ENCODE measurements at regions not wholly inside any gene's neighbourhood (a gene's known extent, or its start where the extent isn't known, plus 50 kb on each side); places are given as distances from the start of the nearest gene placed in this dataset.

GRCh38 chr7:115227473-115228235 lies 305.8 kb downstream of the MDFIC start:
- intact Hi-C loops (cut with micrococcal nuclease): no loop called here
- ATAC-seq: no peak

GRCh38 chr7:115226410-115226809 lies 304.5 kb downstream of the MDFIC start:
- no peaks in the 10 kb centered on the region for H3K36me3 Mint-ChIP-seq
- Histone ChIP-seq H3K4me1 (ENCODE audit: control insufficient read depth, insufficient read depth, low read length) (peaks cover 2% of the 10 kb centered on the region), H3K27me3 (ENCODE audit: control insufficient read depth, insufficient read depth, low read length) (peaks cover 3% of the 10 kb centered on the region), H3K36me3 (ENCODE audit: control insufficient read depth, insufficient read depth, low read length) (no peaks in the 10 kb centered on the region), H3K4me3 (ENCODE audit: low read length) (no peak overlapping the region), H3K9me3 (ENCODE audit: control insufficient read depth, insufficient read depth, low read length) (no peaks in the 10 kb centered on the region), H3K27ac (ENCODE audit: low read length) (no peak overlapping the region)
- no peaks in the 10 kb centered on the region for H3K9me3 Mint-ChIP-seq
- WGBS (ENCODE audit: insufficient coverage): 93% methylated on average over 1 of the region's 1 CpG
- no peak for ATAC-seq
- intact Hi-C loops (cut with micrococcal nuclease): no loop called here
- TF ChIP-seq, protein P1, sequence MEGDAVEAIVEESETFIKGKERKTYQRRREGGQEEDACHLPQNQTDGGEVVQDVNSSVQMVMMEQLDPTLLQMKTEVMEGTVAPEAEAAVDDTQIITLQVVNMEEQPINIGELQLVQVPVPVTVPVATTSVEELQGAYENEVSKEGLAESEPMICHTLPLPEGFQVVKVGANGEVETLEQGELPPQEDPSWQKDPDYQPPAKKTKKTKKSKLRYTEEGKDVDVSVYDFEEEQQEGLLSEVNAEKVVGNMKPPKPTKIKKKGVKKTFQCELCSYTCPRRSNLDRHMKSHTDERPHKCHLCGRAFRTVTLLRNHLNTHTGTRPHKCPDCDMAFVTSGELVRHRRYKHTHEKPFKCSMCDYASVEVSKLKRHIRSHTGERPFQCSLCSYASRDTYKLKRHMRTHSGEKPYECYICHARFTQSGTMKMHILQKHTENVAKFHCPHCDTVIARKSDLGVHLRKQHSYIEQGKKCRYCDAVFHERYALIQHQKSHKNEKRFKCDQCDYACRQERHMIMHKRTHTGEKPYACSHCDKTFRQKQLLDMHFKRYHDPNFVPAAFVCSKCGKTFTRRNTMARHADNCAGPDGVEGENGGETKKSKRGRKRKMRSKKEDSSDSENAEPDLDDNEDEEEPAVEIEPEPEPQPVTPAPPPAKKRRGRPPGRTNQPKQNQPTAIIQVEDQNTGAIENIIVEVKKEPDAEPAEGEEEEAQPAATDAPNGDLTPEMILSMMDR (IDR thresholded peaks at IDR 0.05): no peak
- peaks cover 9 to 20% of the 10 kb centered on the region in 2 donors for H3K27me3 Mint-ChIP-seq (ENCODE audit: low read depth in 2 of 2)
- no peak for DNase-seq
- no peaks in the 10 kb centered on the region for H3K4me1 Mint-ChIP-seq
- H3K4me3 Mint-ChIP-seq: no peak overlapping the region
- no peak overlapping the region for H3K27ac Mint-ChIP-seq

More at GRCh38 chr7:115227473-115228235, 305.8 kb downstream of the MDFIC start:
- TF ChIP-seq, protein P1 (IDR thresholded peaks at IDR 0.05): no peak
- H3K4me1 ChIP-seq (ENCODE audit: control insufficient read depth, insufficient read depth, low read length): peaks cover 2% of the 10 kb centered on the region
- H3K9me3 ChIP-seq (ENCODE audit: control insufficient read depth, insufficient read depth, low read length): no peaks in the 10 kb centered on the region
- no peaks in the 10 kb centered on the region for H3K36me3 ChIP-seq (ENCODE audit: control insufficient read depth, insufficient read depth, low read length)
- no peak overlapping the region for H3K27ac Mint-ChIP-seq
- no peaks in the 10 kb centered on the region for H3K9me3 Mint-ChIP-seq
- H3K4me3 Mint-ChIP-seq: no peak overlapping the region
- H3K27me3 ChIP-seq (ENCODE audit: control insufficient read depth, insufficient read depth, low read length): peaks cover 5% of the 10 kb centered on the region
- WGBS (ENCODE audit: insufficient coverage): 86% methylated on average over 4 of the region's 5 CpGs
- H3K4me1 Mint-ChIP-seq: no peaks in the 10 kb centered on the region
- peaks cover 9 to 24% of the 10 kb centered on the region in 2 donors for H3K27me3 Mint-ChIP-seq (ENCODE audit: low read depth in 2 of 2)
- no peaks in the 10 kb centered on the region for H3K36me3 Mint-ChIP-seq
- H3K4me3 ChIP-seq (ENCODE audit: low read length): no peak overlapping the region
- H3K27ac ChIP-seq (ENCODE audit: low read length): no peak overlapping the region
- DNase-seq: no peak

GRCh38 chr7:115224922-115225321 lies 303.0 kb downstream of the MDFIC start:
- DNase-seq (no peak), ATAC-seq (no peak)
- Histone ChIP-seq H3K4me1 (ENCODE audit: control insufficient read depth, insufficient read depth, low read length) (peaks cover under 1% of the 10 kb centered on the region), H3K9me3 (ENCODE audit: control insufficient read depth, insufficient read depth, low read length) (no peaks in the 10 kb centered on the region), H3K36me3 (ENCODE audit: control insufficient read depth, insufficient read depth, low read length) (no peaks in the 10 kb centered on the region), H3K4me3 (ENCODE audit: low read length) (no peak overlapping the region), H3K27me3 (ENCODE audit: control insufficient read depth, insufficient read depth, low read length) (peaks cover 3% of the 10 kb centered on the region), H3K27ac (ENCODE audit: low read length) (no peak overlapping the region)
- Mint-ChIP-seq H3K4me1 (no peaks in the 10 kb centered on the region), H3K9me3 (no peaks in the 10 kb centered on the region), H3K27me3 (ENCODE audit: low read depth in 2 of 2) (peaks cover 9 to 20% of the 10 kb centered on the region in 2 donors), H3K4me3 (no peak overlapping the region), H3K36me3 (no peaks in the 10 kb centered on the region), H3K27ac (no peak overlapping the region)
- 88% methylated on average over 6 of the region's 6 CpGs for WGBS (ENCODE audit: insufficient coverage)
- intact Hi-C loops (cut with micrococcal nuclease): no loop called here
- TF ChIP-seq, protein P1 (IDR thresholded peaks at IDR 0.05): no peak

DNA sequence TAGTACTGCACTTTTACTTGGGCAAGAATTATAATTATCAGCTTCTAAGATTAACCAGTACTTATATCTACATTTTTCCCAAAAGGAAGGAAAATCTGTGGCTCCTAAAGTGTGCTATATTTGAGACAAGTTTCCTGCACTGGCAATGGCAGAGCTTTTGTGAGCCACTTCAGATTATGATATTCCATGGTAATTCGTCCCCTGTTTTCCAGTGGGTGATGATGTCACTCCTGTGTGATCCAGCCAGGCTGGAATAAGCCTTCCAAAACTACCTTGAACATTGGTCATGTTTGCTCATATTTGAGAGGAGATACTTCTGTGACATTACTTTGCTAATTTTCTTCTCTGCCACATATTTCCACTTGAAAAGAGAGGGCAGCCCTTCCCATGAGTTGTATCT lies 302.1 kb downstream of the MDFIC start:
- Histone ChIP-seq H3K36me3 (ENCODE audit: control insufficient read depth, insufficient read depth, low read length) (no peaks in the 10 kb centered on the region), H3K9me3 (ENCODE audit: control insufficient read depth, insufficient read depth, low read length) (no peaks in the 10 kb centered on the region), H3K4me1 (ENCODE audit: control insufficient read depth, insufficient read depth, low read length) (no peaks in the 10 kb centered on the region), H3K27ac (ENCODE audit: low read length) (no peak overlapping the region), H3K4me3 (ENCODE audit: low read length) (no peak overlapping the region), H3K27me3 (ENCODE audit: control insufficient read depth, insufficient read depth, low read length) (peaks cover 3% of the 10 kb centered on the region)
- Mint-ChIP-seq H3K36me3 (no peaks in the 10 kb centered on the region), H3K9me3 (no peaks in the 10 kb centered on the region), H3K4me1 (no peaks in the 10 kb centered on the region), H3K27ac (no peak overlapping the region), H3K4me3 (no peak overlapping the region), H3K27me3 (ENCODE audit: low read depth in 2 of 2) (peaks cover 9 to 20% of the 10 kb centered on the region in 2 donors)
- TF ChIP-seq, protein P1 (IDR thresholded peaks at IDR 0.05): no peak
- ATAC-seq (no peak), DNase-seq (no peak)
- 82% methylated on average over 1 of the region's 1 CpG for WGBS (ENCODE audit: insufficient coverage)
- intact Hi-C loops (cut with micrococcal nuclease): no loop called here

Measured in natural killer cell (primary cell).